HG02981 (cell line): ENCODE measurements at regions not wholly inside any gene's neighbourhood (a gene's known extent, or its start where the extent isn't known, plus 50 kb on each side); places are given as distances from the start of the nearest gene placed in this dataset.
"Not testable (repeated sequence)": the region's sequence is repeated elsewhere in the genome, so short reads cannot be mapped to it uniquely, and the experiment has no call there.

ENCODE experiments used
- ATAC-seq: cut with Tn5 transposase; IDR thresholded peaks from one replicate; pipeline ENCODE4 v1.9.1; 2021; ENCODE audit warnings: mild to moderate bottlenecking, moderate library complexity; ENCODE audit not compliant: unreplicated experiment

- ATAC-seq = no peak
Measured at GRCh38 chr18:1394426-1394825, 489.8 kb downstream of the ADCYAP1 start.

- ATAC-seq = no peak
Measured at GRCh38 chr18:1394966-1395365, 490.3 kb downstream of the ADCYAP1 start.

- ATAC-seq = no peak
Measured at GRCh38 chr18:1408376-1408775, 503.7 kb downstream of the ADCYAP1 start.

GRCh38 chr18:1412655-1413322 is 508.1 kb downstream of the ADCYAP1 start:
- ATAC-seq = no peak

GRCh38 chr18:1413323-1413675 is 508.6 kb downstream of the ADCYAP1 start:
- ATAC-seq = no peak

GRCh38 chr18:1416074-1416473 is 511.4 kb downstream of the ADCYAP1 start:
- ATAC-seq = no peak

GRCh38 chr18:1421502-1421901 is 516.8 kb downstream of the ADCYAP1 start:
- ATAC-seq = no peak

- no peak for ATAC-seq
Measured at GRCh38 chr18:1422634-1423033, 518.0 kb downstream of the ADCYAP1 start.

- ATAC-seq = no peak
Measured at GRCh38 chr18:1425679-1426078, 521.0 kb downstream of the ADCYAP1 start.

- no peak for ATAC-seq
Measured at GRCh38 chr18:1435487-1435886, 530.8 kb downstream of the ADCYAP1 start.

- ATAC-seq = no peak
Measured at GRCh38 chr18:1436199-1436598, 531.5 kb downstream of the ADCYAP1 start.

- no peak for ATAC-seq
Measured at GRCh38 chr18:1438458-1438910, 533.8 kb downstream of the ADCYAP1 start.

GRCh38 chr18:1438967-1439366 is 534.3 kb downstream of the ADCYAP1 start:
- no peak for ATAC-seq

GRCh38 chr18:1444062-1444461 is 539.4 kb downstream of the ADCYAP1 start:
- ATAC-seq = not testable (repeated sequence)

- ATAC-seq = no peak
Measured at GRCh38 chr18:1446765-1447164, 542.1 kb downstream of the ADCYAP1 start.

- ATAC-seq = no peak
Measured at GRCh38 chr18:1452821-1453220, 548.1 kb downstream of the ADCYAP1 start.

GRCh38 chr18:1455605-1456004 is 550.9 kb downstream of the ADCYAP1 start:
- no peak for ATAC-seq

GRCh38 chr18:1458547-1458946 is 553.9 kb downstream of the ADCYAP1 start:
- ATAC-seq = no peak

GRCh38 chr18:1463981-1464380 is 559.3 kb downstream of the ADCYAP1 start:
- no peak for ATAC-seq

- no peak for ATAC-seq
Measured at GRCh38 chr18:1464444-1465217, 560.0 kb downstream of the ADCYAP1 start.

- ATAC-seq = no peak
Measured at GRCh38 chr18:1466035-1466434, 561.4 kb downstream of the ADCYAP1 start.

- no peak for ATAC-seq
Measured at GRCh38 chr18:1467461-1467964, 562.8 kb downstream of the ADCYAP1 start.
